ENCODE measurements at regions not wholly inside any gene's neighbourhood (a gene's known extent, or its start where the extent isn't known, plus 50 kb on each side); places are given as distances from the start of the nearest gene placed in this dataset.

DNA sequence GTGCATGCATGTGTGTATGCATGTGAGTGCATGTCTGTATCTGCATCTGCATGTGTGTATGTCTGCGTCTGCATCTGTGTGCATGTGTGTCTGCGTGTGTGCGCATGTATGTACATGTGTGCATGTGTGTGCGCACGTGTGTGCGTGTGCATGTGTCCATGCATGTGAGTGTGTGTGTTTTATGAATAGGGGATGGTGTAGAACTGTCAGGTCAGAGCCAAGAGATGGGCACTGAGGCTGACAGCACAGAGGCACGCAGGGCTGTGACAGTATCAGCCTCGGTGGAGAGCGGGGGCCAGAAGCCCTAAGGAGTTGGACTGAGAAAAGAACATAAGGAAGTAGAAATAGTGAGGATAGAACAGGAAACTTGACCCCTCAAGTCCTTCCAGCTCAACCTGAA lies 494.0 kb upstream of the MYT1L start:
- no peak for DNase-seq (ENCODE audit: low read depth)
- no peak overlapping the region for H3K4me3 ChIP-seq (ENCODE audit: low read depth, low read length)
- TF ChIP-seq, protein P1, sequence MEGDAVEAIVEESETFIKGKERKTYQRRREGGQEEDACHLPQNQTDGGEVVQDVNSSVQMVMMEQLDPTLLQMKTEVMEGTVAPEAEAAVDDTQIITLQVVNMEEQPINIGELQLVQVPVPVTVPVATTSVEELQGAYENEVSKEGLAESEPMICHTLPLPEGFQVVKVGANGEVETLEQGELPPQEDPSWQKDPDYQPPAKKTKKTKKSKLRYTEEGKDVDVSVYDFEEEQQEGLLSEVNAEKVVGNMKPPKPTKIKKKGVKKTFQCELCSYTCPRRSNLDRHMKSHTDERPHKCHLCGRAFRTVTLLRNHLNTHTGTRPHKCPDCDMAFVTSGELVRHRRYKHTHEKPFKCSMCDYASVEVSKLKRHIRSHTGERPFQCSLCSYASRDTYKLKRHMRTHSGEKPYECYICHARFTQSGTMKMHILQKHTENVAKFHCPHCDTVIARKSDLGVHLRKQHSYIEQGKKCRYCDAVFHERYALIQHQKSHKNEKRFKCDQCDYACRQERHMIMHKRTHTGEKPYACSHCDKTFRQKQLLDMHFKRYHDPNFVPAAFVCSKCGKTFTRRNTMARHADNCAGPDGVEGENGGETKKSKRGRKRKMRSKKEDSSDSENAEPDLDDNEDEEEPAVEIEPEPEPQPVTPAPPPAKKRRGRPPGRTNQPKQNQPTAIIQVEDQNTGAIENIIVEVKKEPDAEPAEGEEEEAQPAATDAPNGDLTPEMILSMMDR (IDR thresholded peaks at IDR 0.05; ENCODE audit: insufficient read depth, low read depth, low read length, missing control alignments): no peak

DNA sequence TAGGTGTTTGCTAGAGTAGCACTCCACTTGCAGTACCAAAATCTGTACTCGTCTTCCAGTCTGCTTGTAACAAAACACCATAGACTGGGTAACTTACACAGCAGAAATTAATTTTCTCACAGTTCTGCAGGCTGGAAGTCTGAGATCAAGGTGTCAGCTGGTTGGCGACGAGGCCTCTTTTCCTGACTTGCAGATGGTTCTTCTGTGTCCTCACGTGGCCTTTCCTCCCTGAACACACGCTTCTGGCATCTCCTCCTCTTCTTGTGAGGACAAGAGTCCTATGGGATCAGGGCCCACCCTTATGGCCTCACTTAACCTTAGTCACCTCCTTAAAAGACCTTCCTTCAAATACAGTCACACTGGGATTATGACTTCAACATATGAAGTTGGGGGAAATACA lies 493.5 kb upstream of the MYT1L start:
- no peak overlapping the region for H3K4me3 ChIP-seq (ENCODE audit: low read depth, low read length)
- DNase-seq (ENCODE audit: low read depth): no peak
- TF ChIP-seq, protein P1 (IDR thresholded peaks at IDR 0.05; ENCODE audit: insufficient read depth, low read depth, low read length, missing control alignments): no peak

DNA sequence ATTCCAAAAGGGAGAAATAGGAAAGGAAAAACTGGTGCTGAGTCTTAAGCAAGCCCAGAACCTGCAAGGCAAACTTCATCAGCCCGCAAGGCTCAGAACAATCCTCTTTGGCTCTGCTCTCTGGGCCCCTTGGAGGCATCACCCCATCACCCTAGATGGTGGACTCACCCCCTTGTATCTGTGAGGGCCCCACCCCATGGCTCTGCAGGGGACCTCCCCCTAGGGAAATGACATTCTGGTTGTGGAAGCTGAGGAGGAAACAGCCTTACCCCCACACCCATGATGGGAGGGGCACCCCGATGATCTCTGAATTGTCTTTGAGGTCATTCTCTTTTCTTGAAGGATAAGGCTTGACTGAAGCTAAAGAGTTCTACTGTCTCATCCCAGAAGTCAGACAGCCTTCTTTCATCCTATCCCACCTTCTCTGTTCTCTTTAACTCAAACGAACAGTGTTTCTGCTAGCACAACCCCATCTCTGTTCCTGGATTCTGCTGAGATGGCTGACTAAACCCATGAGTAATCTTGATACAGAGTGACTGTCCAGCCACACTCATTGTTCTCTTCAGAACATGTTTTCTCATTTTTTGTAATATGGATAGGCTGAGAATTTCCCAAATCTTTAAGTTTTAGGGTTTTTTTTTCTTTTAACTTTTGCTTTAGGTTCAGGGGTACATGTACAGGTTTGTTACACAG lies 492.1 kb upstream of the MYT1L start:
- no peak for DNase-seq (ENCODE audit: low read depth)
- H3K4me3 ChIP-seq (ENCODE audit: low read depth, low read length): no peak overlapping the region

DNA sequence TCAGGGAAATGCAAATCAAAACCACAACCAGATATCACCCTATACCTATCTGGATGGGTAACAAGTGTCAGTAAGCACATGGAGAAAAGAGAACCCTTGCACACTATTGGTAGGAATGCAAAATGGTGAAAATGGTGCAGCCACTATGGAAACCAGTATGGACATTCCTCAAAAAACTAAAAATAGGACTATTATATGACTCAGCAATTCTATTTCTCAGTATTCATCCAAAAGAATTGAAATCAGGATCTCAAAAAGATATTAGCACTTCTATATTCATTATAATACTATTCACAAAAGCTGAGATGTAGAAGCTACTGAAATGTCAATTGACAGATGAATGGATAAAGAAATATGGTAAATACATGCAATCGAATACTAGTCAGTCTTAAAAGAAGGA lies 491.1 kb upstream of the MYT1L start:
- TF ChIP-seq, protein P1 (IDR thresholded peaks at IDR 0.05; ENCODE audit: insufficient read depth, low read depth, low read length, missing control alignments): no peak
- no peak overlapping the region for H3K4me3 ChIP-seq (ENCODE audit: low read depth, low read length)
- no peak for DNase-seq (ENCODE audit: low read depth)

More for the DNA sequence above, 492.1 kb upstream of the MYT1L start:
- TF ChIP-seq, protein P1 (IDR thresholded peaks at IDR 0.05; ENCODE audit: insufficient read depth, low read depth, low read length, missing control alignments): no peak

DNA sequence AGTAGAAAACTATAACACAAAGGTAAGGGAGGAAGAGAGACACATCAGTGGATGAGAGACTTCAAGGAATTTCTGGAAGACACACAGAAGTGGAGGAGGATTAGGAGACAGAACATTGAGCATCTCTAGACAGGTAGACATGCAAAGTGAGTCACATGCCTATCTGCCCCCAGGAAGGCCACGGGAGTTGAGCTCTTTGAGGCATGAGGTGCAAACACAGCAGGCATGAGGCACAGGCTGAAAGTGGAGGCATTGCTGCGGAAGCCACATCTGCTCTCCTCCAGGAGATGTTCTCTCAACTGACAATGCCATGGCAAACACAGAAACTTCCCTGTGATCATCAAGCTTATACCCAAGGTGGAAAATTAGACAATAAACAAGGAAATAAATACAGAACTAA lies 481.6 kb upstream of the MYT1L start:
- DNase-seq (ENCODE audit: low read depth): no peak
- TF ChIP-seq, protein P1 (IDR thresholded peaks at IDR 0.05; ENCODE audit: insufficient read depth, low read depth, low read length, missing control alignments): no peak
- no peak overlapping the region for H3K4me3 ChIP-seq (ENCODE audit: low read depth, low read length)

DNA sequence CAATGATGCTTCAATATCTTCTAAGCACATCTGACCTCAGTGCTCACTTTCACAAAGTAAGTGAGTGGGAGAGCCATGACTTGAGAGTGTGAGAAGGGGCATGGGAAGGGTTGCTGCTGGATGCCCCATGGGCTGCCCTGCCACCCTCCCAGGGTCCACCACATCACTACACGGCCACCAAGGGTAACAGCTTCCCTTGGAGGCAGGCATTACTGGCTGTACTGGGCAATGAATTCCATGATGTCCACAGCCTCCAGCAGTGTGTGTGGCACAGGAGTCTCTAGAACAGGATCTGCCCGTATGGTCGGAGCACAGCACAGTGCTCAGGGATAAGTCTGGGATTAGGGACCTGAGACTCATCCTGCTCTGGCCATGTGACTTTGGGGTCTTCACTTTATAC lies 481.0 kb upstream of the MYT1L start:
- H3K4me3 ChIP-seq (ENCODE audit: low read depth, low read length): no peak overlapping the region
- DNase-seq (ENCODE audit: low read depth): no peak
- TF ChIP-seq, protein P1 (IDR thresholded peaks at IDR 0.05; ENCODE audit: insufficient read depth, low read depth, low read length, missing control alignments): no peak

DNA sequence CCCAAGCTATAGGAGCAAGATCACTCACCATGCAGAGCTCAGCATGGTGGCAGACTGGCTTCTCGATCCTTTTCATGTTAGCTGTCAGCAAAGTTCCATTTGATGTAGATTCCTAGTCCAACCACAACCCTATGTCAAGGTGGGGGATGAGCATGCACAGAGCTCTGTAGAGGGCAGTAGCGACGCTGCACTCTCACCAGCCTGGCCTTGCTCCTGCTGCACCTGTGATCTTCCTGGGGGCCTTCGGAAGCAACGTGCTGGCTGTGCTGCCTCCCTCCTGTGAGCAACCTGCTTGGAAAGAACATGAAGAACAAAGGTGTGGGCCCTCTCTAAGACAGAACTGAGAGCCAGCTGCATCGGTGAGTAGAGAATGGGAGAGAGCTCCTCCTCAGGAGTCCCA lies 479.4 kb upstream of the MYT1L start:
- DNase-seq (ENCODE audit: low read depth): no peak
- TF ChIP-seq, protein P1 (IDR thresholded peaks at IDR 0.05; ENCODE audit: insufficient read depth, low read depth, low read length, missing control alignments): no peak
- no peak overlapping the region for H3K4me3 ChIP-seq (ENCODE audit: low read depth, low read length)
